GM12872 (cell line): ENCODE measurements at regions not wholly inside any gene's neighbourhood (a gene's known extent, or its start where the extent isn't known, plus 50 kb on each side); places are given as distances from the start of the nearest gene placed in this dataset.

Experiments used
- CTCF ChIP-seq: IDR thresholded peaks from 3 replicates; pipeline ENCODE4 v1.5.1; 2011; ENCODE audit warnings: low read depth, mild to moderate bottlenecking, low read length, moderate library complexity; ENCODE audit not compliant: insufficient read depth

GRCh38 chr2:100767224-100767653 is 52.7 kb upstream of the NPAS2 start:
- no peak for TF ChIP-seq CTCF

- no peak for TF ChIP-seq CTCF
These were observed 51.8 kb upstream of the NPAS2 start for GRCh38 chr2:100767810-100768806.
